Panc1 (cell line): ENCODE measurements at regions not wholly inside any gene's neighbourhood (a gene's known extent, or its start where the extent isn't known, plus 50 kb on each side); places are given as distances from the start of the nearest gene placed in this dataset.

Source experiments
- ATAC-seq: fragments of 200-7000 bp; cut with Tn5 transposase; 2 replicates; pipeline ENCODE4 v1.9.1; 2020; ENCODE audit warnings: mild to moderate bottlenecking, moderate library complexity
- BruUV-seq: library from RNA; stranded (reverse); fragments of 400-500 nt; replicated peaks from 2 replicates; lab custom pipeline; 2021; lab: Mats Ljungman, UMichigan
- CTCF ChIA-PET: fragments of 300-600 bp; sonication (Branson Sonifier 250); formaldehyde crosslinking; loops from one replicate; lab custom pipeline; 2022; ENCODE audit warnings: antibody characterized with exemption; lab: Charles Lee
- POLR2A ChIA-PET: fragments of 300-600 bp; sonication (Branson Sonifier 250); formaldehyde crosslinking; loops from one replicate; lab custom pipeline; 2022; ENCODE audit warnings: antibody characterized with exemption; lab: Charles Lee
- DNase-seq: peaks from one replicate; pipeline ENCODE4 v3.0.0-alpha.2; 2010; ENCODE audit warnings: low read depth, low spot score
- H3K27ac ChIP-seq: 2 replicates; pipeline ENCODE4 v1.5.1; 2011; ENCODE audit warnings: mild to moderate bottlenecking, low read length, inconsistent platforms
- H3K27me3 ChIP-seq: fragments of 200-500 bp; sonication (Bioruptor generic); 2 replicates; pipeline ENCODE4 v1.6.0; 2014; ENCODE audit warnings: low read length, inconsistent platforms; ENCODE audit not compliant: control insufficient read depth, insufficient read depth
- H3K36me3 ChIP-seq: fragments of 200-500 bp; sonication (Bioruptor generic); 2 replicates; pipeline ENCODE4 v1.5.1; 2014; ENCODE audit warnings: inconsistent platforms, mild to moderate bottlenecking, low read length, moderate library complexity; ENCODE audit not compliant: control insufficient read depth, insufficient read depth
- H3K4me1 ChIP-seq: 2 replicates; pipeline ENCODE4 v1.5.1; 2011; ENCODE audit warnings: inconsistent platforms, mild to moderate bottlenecking, low read length, moderate library complexity; ENCODE audit not compliant: control insufficient read depth, insufficient read depth
- H3K4me3 ChIP-seq, 2 experiments: 2 replicates each; pipeline ENCODE4 v1.5.1; 2011 to 2012; ENCODE audit warnings: low read depth in 2 of 2, low read length in 2 of 2, mild to moderate bottlenecking in 2 of 2, inconsistent platforms in 1 of 2, moderate library complexity in 1 of 2
- H3K9me3 ChIP-seq: fragments of 200-500 bp; sonication (Bioruptor generic); 2 replicates; pipeline ENCODE4 v1.5.1; 2014; ENCODE audit warnings: low read depth, mild to moderate bottlenecking, inconsistent platforms, low read length, moderate library complexity; ENCODE audit not compliant: control insufficient read depth, insufficient read depth
- CTCF ChIP-seq: fragments of 450-650 bp; IDR thresholded peaks from 2 replicates; pipeline ENCODE4 v1.5.1; 2017; ENCODE audit warnings: mild to moderate bottlenecking
- POLR2AphosphoS5 ChIP-seq: IDR thresholded peaks from 2 replicates; pipeline ENCODE4 v1.6.1; 2012; ENCODE audit warnings: mild to moderate bottlenecking, low read depth, low read length, moderate library complexity
- REST ChIP-seq, 2 experiments: IDR thresholded peaks; 2 replicates each; pipeline ENCODE4 v1.6.1; 2011 to 2012; ENCODE audit warnings: low read depth in 2 of 2, control low read depth in 1 of 2, low read length in 1 of 2, mild to moderate bottlenecking in 1 of 2, moderate library complexity in 1 of 2; ENCODE audit not compliant: insufficient read depth in 1 of 2
- SIN3A ChIP-seq: IDR thresholded peaks from 2 replicates; pipeline ENCODE4 v1.6.1; 2012; ENCODE audit warnings: low read depth, mild to moderate bottlenecking, low read length, moderate library complexity, borderline replicate concordance; ENCODE audit not compliant: insufficient read depth
- TCF7L2 ChIP-seq: IDR thresholded peaks from 2 replicates; pipeline ENCODE4 v1.6.1; 2011; ENCODE audit warnings: mild to moderate bottlenecking, low read depth, low read length, inconsistent platforms
- in situ Hi-C: cut with HindIII; loops from 2 replicates; pipeline ENCODE4 v1.10.0; 2016; ENCODE audit warnings: low sequenced_read_pairs, low pct_unique_long_range_greater_than_20kb
- intact Hi-C: fragments of 100-400 bp; cut with micrococcal nuclease; formaldehyde crosslinking; loops from one replicate; pipeline ENCODE4 v1.10.0; 2022; ENCODE audit not compliant: unreplicated experiment

DNA sequence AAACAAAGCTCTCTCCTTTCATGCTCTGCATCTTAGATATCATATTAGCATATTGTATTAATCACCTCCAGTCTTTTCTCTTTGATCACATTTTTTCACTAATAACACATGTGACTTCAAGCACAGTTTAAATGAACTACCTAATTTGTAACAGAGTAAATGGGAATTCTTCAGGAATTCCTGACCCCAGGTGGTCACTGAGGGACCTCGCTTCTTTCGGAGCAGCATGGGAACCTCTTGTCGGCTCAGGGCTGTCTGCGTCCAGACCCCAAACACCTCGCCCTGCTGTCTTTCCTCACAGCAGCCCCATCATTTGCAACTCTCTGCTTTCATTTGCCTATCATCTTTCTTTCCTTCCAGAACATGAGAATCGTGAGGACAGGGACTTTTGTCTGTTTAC, 103.5 kb downstream of the DACT2 start:
- in situ Hi-C loops: no loop called here
- H3K9me3 ChIP-seq: no peaks in the 10 kb centered on the region
- intact Hi-C loops: no loop called here
- no peak overlapping the region for H3K27ac ChIP-seq
- H3K4me1 ChIP-seq: no peaks in the 10 kb centered on the region
- H3K4me3 ChIP-seq: no peak overlapping the region
- TF ChIP-seq CTCF (no peak), POLR2AphosphoS5 (no peak), TCF7L2 (no peak), SIN3A (no peak), REST (IDR thresholded peaks at IDR 0.05; ENCODE audit: insufficient read depth in 1 of 2, low read depth in 2 of 2, low read length in 1 of 2) (no peak)
- H3K27me3 ChIP-seq: no peaks in the 10 kb centered on the region
- BruUV-seq: no TSS peak
- DNase-seq: no peak
- ChIA-PET POLR2A (no interaction called here), CTCF (no interaction called here)
- no peak for ATAC-seq
- H3K36me3 ChIP-seq: no peaks in the 10 kb centered on the region

GRCh38 chr6:168215121-168215808, 104.3 kb downstream of the DACT2 start:
- H3K27ac ChIP-seq: no peak overlapping the region
- H3K4me3 ChIP-seq: no peak overlapping the region
- no peaks in the 10 kb centered on the region for H3K27me3 ChIP-seq
- no peak for ATAC-seq
- TF ChIP-seq POLR2AphosphoS5 (no peak), CTCF (no peak), SIN3A (no peak), TCF7L2 (no peak), REST (IDR thresholded peaks at IDR 0.05; ENCODE audit: insufficient read depth in 1 of 2, low read depth in 2 of 2, low read length in 1 of 2) (no peak)
- CTCF ChIA-PET: no interaction called here
- intact Hi-C loops (no loop called here), in situ Hi-C loops (no loop called here)
- no TSS peak for BruUV-seq
- POLR2A ChIA-PET: no interaction called here
- no peaks in the 10 kb centered on the region for H3K4me1 ChIP-seq
- no peak for DNase-seq
- no peaks in the 10 kb centered on the region for H3K36me3 ChIP-seq
- H3K9me3 ChIP-seq: no peaks in the 10 kb centered on the region
